ENCODE measurements at regions not wholly inside any gene's neighbourhood (a gene's known extent, or its start where the extent isn't known, plus 50 kb on each side); places are given as distances from the start of the nearest gene placed in this dataset.

GRCh38 chr1:239924741-239925350, 166.8 kb upstream of the FMN2 start:
- no peak for DNase-seq (ENCODE audit: low spot score)

GRCh38 chr1:239926184-239926583, 165.5 kb upstream of the FMN2 start:
- no peak for DNase-seq (ENCODE audit: low spot score)

GRCh38 chr1:239929317-239929716, 162.4 kb upstream of the FMN2 start:
- no peak for DNase-seq (ENCODE audit: low spot score)

GRCh38 chr1:239930686-239931262, 160.9 kb upstream of the FMN2 start:
- DNase-seq (ENCODE audit: low spot score), result no peak

GRCh38 chr1:239931341-239931740, 160.3 kb upstream of the FMN2 start:
- DNase-seq (ENCODE audit: low spot score), result no peak

GRCh38 chr1:239939602-239940001, 152.1 kb upstream of the FMN2 start:
- DNase-seq (ENCODE audit: low spot score), result no peak

GRCh38 chr1:239943761-239944160, 147.9 kb upstream of the FMN2 start:
- DNase-seq (ENCODE audit: low spot score), result no peak

GRCh38 chr1:239944666-239945065, 147.0 kb upstream of the FMN2 start:
- no peak for DNase-seq (ENCODE audit: low spot score)

- DNase-seq (ENCODE audit: low spot score), result no peak
Measured at GRCh38 chr1:239947801-239948200, 143.9 kb upstream of the FMN2 start.

- DNase-seq (ENCODE audit: low spot score), result peak; percentile 65
Measured at GRCh38 chr1:239951511-239952140, 140.1 kb upstream of the FMN2 start.

- peak; percentile 17 for DNase-seq (ENCODE audit: low spot score)
Measured at GRCh38 chr1:239952348-239953308, 139.1 kb upstream of the FMN2 start.

GRCh38 chr1:239954836-239955235, 136.8 kb upstream of the FMN2 start:
- no peak for DNase-seq (ENCODE audit: low spot score)

- DNase-seq (ENCODE audit: low spot score), result no peak
Measured at GRCh38 chr1:239955431-239955830, 136.3 kb upstream of the FMN2 start.

GRCh38 chr1:239956263-239956662, 135.4 kb upstream of the FMN2 start:
- DNase-seq (ENCODE audit: low spot score), result no peak

GRCh38 chr1:239958063-239958462, 133.6 kb upstream of the FMN2 start:
- no peak for DNase-seq (ENCODE audit: low spot score)

GRCh38 chr1:239960366-239960765, 131.3 kb upstream of the FMN2 start:
- DNase-seq (ENCODE audit: low spot score), result no peak

GRCh38 chr1:239963856-239964255, 127.8 kb upstream of the FMN2 start:
- DNase-seq (ENCODE audit: low spot score), result no peak

- DNase-seq (ENCODE audit: low spot score), result peak; percentile 42
Measured at GRCh38 chr1:239976130-239976968, 115.3 kb upstream of the FMN2 start.

- no peak for DNase-seq (ENCODE audit: low spot score)
Measured at GRCh38 chr1:239977416-239977815, 114.3 kb upstream of the FMN2 start.

GRCh38 chr1:239979456-239979855, 112.2 kb upstream of the FMN2 start:
- no peak for DNase-seq (ENCODE audit: low spot score)

GRCh38 chr1:239982762-239983161, 108.9 kb upstream of the FMN2 start:
- DNase-seq (ENCODE audit: low spot score), result no peak

All from H4 (cell line).